ENCODE measurements at regions not wholly inside any gene's neighbourhood (a gene's known extent, or its start where the extent isn't known, plus 50 kb on each side); places are given as distances from the start of the nearest gene placed in this dataset.

- H3K4me3 ChIP-seq (ENCODE audit: low read length) = no peak overlapping the region
- DNase-seq (ENCODE audit: low read depth) = no peak
- no peak for TF ChIP-seq CTCF (IDR thresholded peaks at IDR 0.05; ENCODE audit: insufficient read depth, low read depth, low read length, missing control alignments)
Measured at GRCh38 chr15:79193103-79193502, 89.4 kb upstream of the ANKRD34C start.

GRCh38 chr15:79192462-79193036, 90.0 kb upstream of the ANKRD34C start:
- H3K4me3 ChIP-seq (ENCODE audit: low read length) = no peak overlapping the region
- TF ChIP-seq CTCF (IDR thresholded peaks at IDR 0.05; ENCODE audit: insufficient read depth, low read depth, low read length, missing control alignments) = no peak
- DNase-seq (ENCODE audit: low read depth) = no peak

GRCh38 chr15:79190093-79190492, 92.4 kb upstream of the ANKRD34C start:
- no peak for TF ChIP-seq CTCF (IDR thresholded peaks at IDR 0.05; ENCODE audit: insufficient read depth, low read depth, low read length, missing control alignments)
- no peak for DNase-seq (ENCODE audit: low read depth)
- no peak overlapping the region for H3K4me3 ChIP-seq (ENCODE audit: low read length)

GRCh38 chr15:79186616-79187015, 95.9 kb upstream of the ANKRD34C start:
- no peak for TF ChIP-seq CTCF (IDR thresholded peaks at IDR 0.05; ENCODE audit: insufficient read depth, low read depth, low read length, missing control alignments)
- no peak for DNase-seq (ENCODE audit: low read depth)
- no peak overlapping the region for H3K4me3 ChIP-seq (ENCODE audit: low read length)

- TF ChIP-seq CTCF (IDR thresholded peaks at IDR 0.05; ENCODE audit: insufficient read depth, low read depth, low read length, missing control alignments) = peak; percentile 16
- no peak overlapping the region for H3K4me3 ChIP-seq (ENCODE audit: low read length)
- peak; percentile 9 for DNase-seq (ENCODE audit: low read depth)
Measured at GRCh38 chr15:79185199-79185598, 94.6 kb upstream of the RASGRF1 start.

GRCh38 chr15:79184465-79184892, 93.9 kb upstream of the RASGRF1 start:
- DNase-seq (ENCODE audit: low read depth) = peak; percentile 64
- H3K4me3 ChIP-seq (ENCODE audit: low read length) = no peak overlapping the region
- peak; percentile 99 for TF ChIP-seq CTCF (IDR thresholded peaks at IDR 0.05; ENCODE audit: insufficient read depth, low read depth, low read length, missing control alignments)

- no peak for DNase-seq (ENCODE audit: low read depth)
- TF ChIP-seq CTCF (IDR thresholded peaks at IDR 0.05; ENCODE audit: insufficient read depth, low read depth, low read length, missing control alignments) = no peak
Measured at GRCh38 chr15:79180318-79180717, 89.7 kb upstream of the RASGRF1 start.

More at GRCh38 chr15:79180318-79180717, 89.7 kb upstream of the RASGRF1 start:
- H3K4me3 ChIP-seq (ENCODE audit: low read length) = no peak overlapping the region
